ENCODE measurements at regions not wholly inside any gene's neighbourhood (a gene's known extent, or its start where the extent isn't known, plus 50 kb on each side); places are given as distances from the start of the nearest gene placed in this dataset.

- TF ChIP-seq ZNF274 (IDR thresholded peaks at IDR 0.05; ENCODE audit: low read depth, low read length), result no peak
- TF ChIP-seq SUZ12 (IDR thresholded peaks at IDR 0.05; ENCODE audit: extremely low read depth, insufficient read depth, insufficient read length), result no peak
These were observed 83.1 kb downstream of the PDCL3 start for GRCh38 chr2:100645695-100646429.

Measured in NT2/D1 (cell line).